ENCODE measurements at regions not wholly inside any gene's neighbourhood (a gene's known extent, or its start where the extent isn't known, plus 50 kb on each side); places are given as distances from the start of the nearest gene placed in this dataset.

DNA sequence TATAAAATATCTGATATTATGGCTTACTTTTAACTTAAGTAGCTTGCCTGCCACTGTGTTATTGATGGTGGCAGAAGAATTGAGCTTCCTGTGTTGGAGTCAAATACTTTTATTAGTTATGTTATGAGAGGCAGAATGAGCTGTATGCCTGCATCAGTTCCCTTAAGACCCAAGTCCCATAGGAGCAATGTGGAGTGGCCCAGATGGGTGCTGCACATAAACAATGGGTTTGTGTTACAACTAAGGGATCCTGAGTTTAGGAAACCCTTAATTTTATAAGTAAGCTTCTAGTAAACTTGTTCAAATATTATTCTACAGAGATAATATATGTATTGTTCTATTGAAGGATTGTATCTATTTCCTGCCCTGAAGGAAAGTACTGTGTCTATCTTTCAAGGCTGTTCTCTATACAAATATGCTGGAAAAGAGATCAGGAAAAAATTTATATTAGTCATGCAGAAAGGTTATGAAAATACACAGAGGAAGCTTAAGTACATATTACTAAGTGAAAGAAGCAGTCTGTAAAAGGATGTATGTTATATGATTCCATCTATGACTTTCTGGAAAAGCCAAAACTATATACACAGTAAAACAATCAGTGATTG is 2018.0 kb upstream of the PCDH20 start:
- DNase-seq = no peak

DNA sequence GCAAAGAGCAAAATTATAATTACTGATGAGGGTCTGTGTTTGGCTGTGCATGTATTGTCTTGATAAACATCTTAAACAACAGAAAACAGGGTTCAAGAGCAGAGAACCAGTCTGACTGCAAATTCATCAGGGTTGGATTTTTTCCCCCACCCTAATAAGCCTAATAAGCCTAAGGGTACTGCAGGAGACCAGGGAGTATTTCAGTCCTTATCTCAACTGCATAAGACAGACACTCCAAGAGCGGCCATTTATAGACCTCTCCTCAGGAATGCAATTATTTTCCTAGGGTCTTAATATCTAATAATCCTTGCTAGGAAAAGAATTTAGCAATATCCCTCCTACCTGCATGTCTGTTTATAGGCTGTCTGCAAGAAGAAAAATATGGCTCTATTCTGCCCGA is 2011.5 kb upstream of the PCDH20 start:
- no peak for DNase-seq

DNA sequence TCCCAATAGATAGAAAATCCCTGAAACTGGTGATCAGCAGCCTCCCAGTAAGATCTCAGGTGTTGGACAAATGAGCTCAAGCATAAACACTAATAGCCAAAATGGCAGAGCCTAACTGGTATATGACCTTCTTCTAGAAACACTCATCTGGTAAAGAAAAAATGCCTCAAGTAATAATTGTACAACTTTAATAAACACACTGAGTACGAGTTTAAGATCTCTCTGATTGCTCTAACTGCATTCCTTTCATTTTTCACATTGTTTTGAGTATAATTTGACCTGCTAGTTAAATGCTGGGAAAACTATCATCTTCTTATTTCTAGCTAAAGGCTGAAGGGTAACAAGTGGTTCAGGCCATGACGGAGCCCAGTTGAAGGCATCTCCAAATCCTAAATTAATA is 2009.5 kb upstream of the PCDH20 start:
- DNase-seq = no peak

DNA sequence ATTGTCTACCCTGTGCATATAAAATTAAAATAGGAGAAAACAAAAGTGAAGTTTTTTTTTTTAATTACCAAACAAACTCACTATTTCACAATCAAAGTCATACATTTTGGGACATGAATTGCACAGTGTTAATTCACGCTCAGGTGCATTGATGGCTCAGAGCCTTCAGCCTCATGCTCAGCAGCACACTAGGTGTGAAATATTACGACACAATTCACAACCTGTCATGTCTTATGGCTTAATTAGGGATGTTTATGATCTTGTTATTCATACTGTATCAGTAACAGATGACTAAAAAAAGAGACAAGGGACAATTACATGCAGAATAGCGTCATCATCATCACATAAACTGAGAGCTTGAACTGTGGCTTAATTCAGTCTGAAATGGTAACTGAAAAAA is 2005.5 kb upstream of the PCDH20 start:
- DNase-seq = no peak

DNA sequence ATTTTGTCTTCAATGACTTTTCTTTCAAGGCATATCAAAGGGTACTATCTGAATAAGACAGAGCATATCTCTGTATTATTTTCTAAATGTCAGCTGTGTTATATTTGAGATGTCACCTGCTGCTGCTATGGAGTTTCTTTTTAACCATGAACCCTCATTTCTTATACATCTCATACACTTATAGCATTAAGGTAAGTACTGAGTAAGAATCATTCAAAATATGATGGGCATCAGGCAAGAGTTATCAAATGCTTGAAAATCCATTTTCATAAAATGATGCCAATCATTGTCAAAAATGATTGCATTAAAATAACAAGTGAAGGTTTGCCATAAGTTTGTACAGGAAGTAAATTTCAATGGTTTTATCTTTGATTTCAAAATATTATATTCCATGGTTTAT is 2005.0 kb upstream of the PCDH20 start:
- no peak for DNase-seq

DNA sequence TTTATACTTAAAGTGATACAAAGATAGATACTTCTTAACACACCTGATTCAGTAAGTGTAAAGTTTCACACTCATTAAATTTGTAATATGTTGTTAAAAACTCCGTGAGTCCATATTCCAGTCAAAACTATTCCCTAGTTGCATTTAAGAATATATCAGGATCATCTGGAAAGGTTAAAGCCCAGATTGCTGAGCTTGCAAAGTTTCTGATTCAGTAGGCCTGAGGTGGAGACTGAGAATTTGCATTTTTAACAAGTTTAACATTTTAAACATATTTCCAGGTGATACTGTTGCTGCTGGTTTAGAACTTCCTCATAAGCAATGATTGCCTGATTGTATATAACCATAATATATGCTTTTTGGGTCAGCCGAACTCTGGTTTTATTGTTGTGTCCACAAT is 1998.6 kb upstream of the PCDH20 start:
- DNase-seq = no peak

DNA sequence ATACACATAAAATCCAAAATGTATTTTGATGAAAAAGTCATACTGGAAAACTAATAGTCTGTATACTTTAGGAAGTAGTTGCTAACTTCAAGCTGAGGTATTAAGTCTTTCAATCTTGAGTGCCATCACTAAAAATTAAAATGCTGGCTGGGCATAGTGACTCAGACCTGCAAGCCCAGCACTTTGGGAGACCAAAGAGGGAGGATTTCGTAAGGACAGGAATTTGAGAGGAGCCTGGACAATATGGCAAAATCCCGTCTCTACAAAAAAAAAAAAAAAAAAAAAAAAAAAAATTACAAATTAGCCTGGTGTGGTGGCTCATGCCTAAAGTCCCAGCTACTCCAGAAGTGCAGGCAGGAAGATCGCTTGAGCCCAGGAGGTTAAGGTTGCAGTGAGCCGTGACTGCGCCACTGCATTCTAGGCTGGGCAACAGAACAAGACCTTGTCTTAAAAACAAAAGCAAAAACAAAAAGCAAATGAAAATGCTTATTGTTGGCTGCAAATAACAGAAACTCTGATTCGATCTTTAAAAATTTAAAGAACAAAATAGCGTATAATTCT is 1994.2 kb upstream of the PCDH20 start:
- DNase-seq = no peak

DNA sequence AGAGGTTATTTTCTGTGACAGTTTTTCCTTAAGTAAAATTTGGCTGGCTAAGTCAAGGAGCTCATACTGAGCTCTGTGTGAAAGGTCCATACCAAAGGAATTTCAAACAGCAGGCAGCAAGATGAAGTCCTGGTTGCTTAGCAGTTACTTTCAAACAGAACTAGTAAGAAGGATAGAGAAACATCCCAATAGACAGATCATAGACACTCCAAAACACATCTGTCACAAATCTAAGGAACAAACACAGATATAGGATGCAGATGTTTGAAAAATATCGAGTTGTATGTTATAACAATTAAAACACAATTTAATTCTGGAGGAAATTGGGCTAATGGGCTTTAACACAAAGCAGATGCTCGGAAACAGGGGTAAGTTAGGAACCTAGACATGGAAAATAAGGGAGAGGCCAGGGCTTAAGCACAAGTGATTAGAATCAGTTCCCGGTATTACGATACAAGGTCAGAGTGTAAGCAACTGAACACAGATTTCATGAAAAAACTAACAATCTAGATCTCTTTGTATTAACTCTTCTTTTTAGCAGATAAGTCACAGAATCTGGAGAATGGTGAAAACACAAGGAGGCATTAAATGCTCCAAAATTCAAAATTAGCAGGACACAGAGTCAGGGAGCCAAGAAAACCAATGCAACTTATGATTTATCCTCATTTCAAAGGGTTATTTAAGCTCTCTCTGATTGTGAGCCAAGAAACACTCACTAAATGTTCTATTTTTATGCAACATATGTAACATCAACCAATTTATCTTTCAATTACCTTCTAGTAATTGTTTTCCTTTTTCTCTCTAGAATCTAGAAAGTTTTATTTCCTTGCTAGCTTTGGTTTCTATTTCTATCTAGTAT is 1992.9 kb upstream of the PCDH20 start:
- no peak for DNase-seq

DNA sequence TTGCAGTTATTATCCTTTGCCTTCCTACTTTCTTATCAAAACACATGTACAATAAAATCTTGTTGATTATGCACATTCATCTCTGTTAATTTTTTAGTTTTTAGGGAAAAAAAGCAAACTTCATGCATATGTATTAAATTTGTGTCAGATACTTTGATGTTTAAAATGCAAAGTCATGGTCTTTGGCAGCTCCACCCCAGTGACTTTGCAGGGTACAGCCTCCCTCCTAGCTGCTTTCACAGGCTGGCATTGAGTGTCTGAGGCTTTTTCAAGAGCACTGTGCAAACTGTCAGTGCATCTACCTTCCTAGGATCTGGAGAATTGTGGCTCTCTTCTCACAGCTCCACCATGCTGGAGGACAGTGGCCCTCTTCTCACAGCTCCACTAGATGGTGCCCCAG is 1988.1 kb upstream of the PCDH20 start:
- no peak for DNase-seq

DNA sequence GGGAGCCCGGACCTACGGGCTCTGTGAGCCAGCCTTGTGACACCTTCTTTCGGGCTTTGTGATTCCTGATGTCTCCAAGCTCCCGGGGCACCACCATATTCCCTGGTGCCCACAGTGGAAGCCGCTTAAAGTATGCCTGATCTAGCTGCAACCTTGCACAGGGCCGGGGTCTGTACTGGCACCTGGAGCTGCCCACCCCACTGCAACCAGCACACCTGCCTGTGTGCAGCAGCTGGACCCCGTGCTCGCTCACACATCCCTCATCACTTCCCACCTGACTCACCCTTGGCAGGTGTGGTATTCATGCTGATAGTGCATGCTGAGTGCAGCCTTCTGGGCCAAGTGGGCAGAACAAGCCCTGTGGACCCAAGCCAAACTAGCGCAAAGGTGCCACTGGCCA is 1981.1 kb upstream of the PCDH20 start:
- DNase-seq = no peak

DNA sequence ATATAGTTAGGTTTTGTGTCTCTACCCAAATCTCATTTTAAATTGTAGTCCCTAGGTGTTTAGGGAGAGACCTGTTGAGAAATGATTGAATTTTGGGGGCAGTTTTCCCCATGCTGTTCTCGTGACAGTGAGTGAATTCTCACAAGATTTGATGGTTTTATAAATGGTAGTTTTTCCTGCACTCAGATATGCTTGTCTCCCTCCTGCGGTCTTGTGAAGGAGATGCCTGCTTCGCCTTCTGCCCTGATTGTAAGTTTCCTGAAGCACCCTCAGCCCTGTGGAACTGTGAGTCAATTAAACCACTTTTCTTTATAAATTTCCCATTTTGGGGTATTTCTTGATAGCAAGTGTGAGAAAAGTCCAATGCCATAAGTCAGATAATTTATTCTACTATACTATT is 1977.5 kb upstream of the PCDH20 start:
- no peak for DNase-seq

DNA sequence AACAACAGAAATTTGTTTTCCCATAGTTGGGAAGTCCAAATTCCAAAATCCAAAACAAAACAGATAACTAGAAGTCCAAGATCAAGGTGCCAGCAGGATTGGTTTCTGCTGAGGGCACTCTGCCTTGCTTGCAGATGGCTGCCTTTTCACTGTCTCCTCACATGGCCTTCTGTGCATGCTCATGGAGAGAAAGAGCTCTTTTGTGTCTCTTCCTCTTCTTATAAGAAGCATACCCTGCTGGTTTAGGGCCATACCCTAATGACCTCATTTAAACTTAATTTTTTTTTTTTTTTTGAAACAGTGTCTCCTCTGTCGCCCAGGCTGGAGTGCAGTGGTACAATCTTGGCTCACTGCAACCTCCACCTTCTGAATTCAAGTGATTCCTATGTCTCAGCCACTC is 1974.1 kb upstream of the PCDH20 start:
- no peak for DNase-seq

DNA sequence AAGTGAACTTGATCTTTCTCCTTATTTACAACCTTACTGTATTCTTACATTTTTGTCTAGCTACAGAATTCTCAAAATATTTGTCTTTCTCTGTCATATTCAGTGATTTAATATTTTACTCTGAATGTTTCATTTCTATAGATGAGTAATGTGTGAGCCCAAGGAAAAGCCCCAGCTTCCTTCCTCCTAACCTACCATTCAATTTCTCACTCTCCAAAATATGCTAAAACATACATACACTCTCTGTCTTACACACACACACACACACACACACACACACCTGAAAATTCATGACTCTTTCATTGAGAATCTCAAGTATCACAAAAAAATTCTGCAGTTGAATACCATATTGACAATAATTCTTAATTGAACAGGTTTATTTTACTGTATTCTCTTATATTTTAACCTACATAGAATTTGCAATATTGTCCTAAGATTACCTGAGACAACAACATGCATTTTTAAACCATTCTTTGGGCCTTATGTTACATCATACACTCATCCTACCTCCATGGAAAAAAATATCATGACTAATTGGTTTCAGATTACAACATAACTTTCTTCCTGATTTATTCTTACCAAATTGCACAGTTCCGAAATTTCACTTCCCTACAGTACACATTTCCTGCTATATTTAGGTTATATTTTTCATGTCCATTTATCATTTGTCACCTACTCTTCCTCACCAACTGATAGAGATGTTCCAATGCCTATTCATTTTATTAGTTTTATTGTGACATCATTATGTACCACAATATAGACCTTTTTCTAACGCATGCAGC is 1965.6 kb upstream of the PCDH20 start:
- no peak for DNase-seq

DNA sequence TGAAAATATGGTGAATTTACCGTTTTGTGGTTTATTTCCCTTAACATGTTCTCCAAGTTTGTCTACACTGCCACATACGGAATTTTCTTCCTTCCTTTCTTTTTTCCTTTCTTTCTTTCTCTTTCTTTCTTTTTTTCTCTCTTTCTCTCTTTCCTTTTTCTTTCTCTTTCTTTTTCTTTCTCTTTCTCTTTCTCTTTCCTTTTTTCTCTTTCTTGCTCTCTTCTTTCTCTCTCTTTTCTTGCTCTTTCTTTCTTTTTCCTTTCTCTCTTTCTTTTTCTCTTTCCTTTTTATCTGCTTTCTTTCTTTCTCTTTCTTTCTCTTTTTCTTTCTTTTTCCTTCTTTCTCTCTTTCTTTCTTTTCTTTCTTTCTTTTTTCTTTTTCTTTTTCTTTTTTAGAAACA is 1962.3 kb upstream of the PCDH20 start:
- DNase-seq = no peak

DNA sequence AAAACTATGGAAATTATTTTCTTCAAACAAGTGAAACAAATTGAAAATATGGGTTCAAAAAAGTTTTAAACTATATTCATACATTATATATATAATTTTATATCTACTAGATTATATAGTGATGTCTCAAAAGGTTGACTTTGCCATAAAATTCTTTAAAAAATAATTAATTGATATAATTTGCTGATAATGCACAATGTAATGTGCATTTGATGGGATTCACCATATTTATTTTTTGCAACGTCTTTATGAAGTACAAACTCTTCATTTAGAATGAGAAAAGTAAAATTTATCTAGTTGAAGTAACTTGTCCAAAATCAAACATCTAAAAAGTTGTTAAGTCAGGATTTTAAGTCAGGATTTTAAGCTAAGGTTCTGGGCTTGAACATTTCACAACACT is 1954.5 kb upstream of the PCDH20 start:
- no peak for DNase-seq

DNA sequence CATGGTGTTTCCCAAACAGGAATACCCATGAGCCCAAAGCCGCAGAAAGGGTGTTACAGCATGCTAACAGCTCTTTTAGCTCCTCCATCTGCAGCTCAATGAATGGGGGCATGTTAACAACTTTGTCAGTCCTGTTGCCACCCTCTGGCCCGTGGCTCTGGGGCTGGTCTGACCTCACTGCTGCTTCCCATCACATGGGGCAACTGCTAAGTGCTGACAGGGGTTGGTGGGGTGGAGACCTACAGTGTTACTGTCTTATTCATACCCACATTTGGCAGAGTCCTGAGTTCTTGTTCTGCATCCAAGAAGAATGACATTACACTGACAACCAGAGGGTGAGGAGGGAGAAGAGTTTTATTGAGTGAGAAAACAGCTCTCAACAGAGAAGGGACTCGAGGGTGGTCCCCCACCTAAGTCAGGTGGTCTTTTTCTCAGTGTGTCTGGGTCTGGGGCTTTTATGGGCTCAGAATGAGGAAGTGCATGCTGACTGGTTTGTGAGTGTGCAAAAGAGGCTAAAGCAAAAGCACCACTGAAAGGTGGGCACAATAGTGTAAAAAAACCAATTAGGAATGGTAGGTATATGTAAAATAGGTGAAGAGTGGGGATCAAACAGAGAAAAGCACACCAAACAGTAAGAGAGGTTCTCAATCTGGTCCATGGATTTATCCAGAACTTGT is 1952.0 kb upstream of the PCDH20 start:
- DNase-seq = no peak

DNA sequence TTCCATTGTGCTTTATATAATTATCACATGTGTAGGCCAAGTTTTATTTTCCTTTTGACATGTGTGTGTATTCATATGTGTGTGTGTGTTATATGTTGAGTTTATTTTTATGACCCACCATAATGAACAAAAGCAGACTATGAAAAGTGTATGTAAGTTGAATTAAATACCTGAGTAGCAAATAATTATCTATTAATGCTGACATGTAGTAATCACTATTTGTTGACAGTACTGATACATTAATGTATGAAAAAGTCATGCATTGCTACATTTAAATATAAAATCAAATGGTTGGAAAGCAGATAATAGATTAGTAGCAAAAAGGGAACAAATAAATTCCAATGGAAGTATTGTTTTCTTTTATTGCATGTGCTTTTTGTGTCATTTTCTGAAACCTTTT is 1948.5 kb upstream of the PCDH20 start:
- DNase-seq = no peak

DNA sequence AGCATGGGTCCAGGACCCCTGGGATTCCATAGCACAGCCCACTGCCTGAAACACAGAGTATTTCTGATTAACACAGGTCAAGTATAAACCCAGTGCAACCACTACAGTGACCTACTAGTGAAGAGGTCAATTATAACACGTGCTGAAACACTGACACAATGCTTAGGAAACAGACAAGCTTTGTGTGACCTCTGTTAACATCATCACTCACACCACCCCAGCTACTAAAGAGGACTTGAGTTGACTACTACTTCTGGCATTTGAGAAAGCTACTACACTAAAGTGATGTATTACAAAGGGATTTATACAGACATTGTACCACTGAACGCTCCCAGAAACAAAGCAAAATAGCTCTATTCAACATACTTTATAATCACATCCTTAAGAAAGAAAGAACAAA is 1935.9 kb upstream of the PCDH20 start:
- DNase-seq = no peak

DNA sequence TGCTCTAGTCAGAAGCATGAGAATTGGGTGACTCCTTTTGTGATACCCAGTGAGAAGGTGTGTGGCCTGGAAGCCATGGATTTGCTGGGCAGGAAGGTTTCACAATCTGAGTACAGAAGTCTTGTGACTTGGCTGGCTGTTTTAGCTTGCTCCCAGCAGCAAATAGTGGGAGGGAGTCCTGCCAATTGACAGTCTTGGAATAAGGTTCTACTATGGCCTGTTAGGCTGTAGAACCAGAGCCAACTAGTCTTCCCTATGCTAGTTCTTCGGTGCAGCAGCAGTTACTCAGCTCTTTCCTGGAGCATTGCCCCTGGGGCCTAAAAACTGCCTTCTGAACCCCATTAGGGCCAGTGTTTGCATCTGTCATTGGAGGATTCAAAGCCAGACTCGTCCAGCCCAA is 1935.4 kb upstream of the PCDH20 start:
- no peak for DNase-seq

DNA sequence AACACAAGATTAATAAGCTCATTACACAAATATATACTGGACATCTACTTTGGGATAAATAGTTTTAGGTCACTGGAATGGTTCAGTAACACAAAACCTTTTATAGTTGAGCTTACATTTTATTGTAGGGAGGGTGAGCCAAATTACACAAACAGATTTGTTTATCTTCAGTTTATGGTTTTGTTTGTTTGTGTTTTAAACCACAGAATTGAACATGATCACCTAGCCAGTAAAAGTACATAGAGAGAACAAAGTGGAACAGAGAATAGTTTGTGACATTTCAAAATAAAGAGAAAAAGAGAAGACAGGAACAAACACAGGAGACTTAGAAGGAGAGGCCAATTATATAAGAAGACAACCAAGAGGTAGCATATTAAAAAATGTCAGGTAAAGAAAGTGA is 1930.2 kb upstream of the PCDH20 start:
- DNase-seq = no peak

DNA sequence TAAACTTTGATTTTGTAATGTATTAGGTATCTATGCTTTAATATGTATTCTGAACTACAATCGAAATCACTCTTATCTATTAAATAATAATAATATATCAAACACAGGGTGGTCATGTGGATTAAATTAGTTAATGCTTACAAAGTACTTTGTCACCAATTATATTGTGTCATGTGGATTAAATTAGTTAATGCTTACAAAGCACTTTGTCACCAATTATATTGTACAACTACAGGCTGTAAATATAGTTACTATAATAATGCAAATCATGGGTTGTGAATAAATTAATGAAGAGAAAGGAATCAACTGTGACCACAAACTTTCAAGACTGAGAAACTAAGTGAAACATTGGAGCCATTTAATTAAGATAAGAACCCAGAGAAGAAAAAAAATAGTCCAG is 1929.1 kb upstream of the PCDH20 start:
- no peak for DNase-seq

DNA sequence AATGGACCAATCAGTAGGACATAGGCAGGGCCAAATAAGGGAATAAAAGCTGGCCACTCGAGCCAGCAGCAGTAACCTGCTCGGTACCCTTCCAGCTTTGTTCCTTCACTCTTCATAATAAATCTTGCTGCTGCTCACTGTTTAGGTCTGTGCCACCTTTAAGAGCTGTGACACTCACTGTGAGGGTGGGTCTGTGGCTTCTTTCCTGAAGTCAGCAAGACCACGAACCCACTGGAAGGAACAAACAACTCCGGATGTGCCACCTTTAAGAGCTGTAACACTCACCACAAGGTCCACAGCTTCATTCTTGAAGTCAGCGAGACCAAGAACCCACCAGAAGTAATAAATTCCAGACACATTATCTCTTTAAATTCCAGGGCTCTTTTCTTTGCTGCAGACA is 1922.3 kb upstream of the PCDH20 start:
- DNase-seq = no peak

DNA sequence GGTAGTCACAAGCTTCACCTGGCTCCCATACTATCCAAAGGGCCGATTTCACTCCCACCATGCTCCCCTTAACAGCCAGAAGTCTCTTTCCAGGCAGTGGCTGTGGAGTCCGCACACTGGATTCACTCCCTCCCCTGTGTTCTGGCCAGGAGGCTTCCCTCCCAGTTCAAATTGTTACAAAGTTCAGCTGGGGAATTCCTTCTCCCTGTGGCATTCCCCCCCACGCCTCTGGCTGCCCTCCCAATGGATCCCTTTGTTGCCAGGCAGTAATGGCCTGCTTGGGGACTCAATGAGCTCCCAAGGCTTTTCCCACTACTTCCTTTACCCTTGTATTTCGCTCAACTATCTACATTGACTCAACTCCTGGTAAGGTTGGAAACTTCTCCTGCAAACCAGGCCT is 1921.4 kb upstream of the PCDH20 start:
- DNase-seq = no peak
